Effector CD4-positive, alpha-beta T cell (primary cell): ENCODE measurements at regions not wholly inside any gene's neighbourhood (a gene's known extent, or its start where the extent isn't known, plus 50 kb on each side); places are given as distances from the start of the nearest gene placed in this dataset.
"Not testable (repeated sequence)": the region's sequence is repeated elsewhere in the genome, so short reads cannot be mapped to it uniquely, and the experiment has no call there.

Experiments
- DNase-seq: peaks from one replicate; pipeline ENCODE4 v3.0.0-alpha.2; 2020

DNA sequence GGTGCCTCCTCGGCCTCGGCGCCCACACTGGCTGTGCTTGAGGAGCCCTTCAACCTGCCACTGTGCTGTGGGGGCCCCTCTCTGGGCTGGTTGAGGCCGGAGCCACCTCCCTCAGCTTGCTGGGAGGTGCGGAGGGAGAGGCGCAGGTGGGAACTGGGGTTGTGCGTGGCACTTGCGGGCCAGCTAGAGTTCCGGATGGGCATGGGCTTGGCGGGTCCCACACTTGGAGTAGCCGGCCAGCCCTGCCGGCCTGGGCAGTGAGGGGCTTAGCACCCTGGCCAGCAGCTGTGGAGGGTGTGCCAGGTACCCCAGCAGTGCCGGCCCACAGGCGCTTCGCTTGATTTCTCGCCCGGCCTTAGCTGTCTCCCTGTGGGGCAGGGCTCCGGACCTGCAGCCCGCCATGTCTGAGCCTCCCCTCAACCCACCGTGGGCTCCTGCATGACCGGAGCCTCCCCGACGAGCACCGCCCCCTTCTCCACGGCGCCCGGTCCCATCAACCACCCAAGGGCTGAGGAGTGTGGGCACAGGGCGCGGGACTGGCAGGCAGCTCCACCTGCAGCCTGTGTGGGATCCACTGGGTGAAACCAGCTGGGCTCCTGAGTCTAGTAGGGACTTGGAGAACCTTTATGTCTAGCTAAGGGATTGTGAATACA, 723.8 kb downstream of the DIAPH3 start:
- no peak for DNase-seq

DNA sequence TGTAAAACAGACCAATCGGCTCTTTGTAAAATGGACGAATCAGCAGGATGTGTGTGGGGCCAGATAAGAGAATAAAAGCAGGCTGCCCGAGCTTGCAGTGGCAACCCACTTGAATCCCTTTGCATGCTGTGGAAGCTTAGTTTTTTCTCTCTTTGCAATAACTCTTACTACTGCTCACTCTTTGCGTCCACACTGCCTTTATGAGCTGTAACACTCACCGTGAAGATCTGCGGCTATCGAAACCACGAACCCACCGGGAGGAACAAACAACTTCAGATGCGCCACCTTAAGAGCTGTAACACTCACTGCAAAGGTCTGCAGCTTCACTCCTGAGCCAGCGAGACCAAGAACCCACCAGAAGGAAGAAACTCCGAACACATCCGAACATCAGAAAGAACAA, 722.7 kb downstream of the DIAPH3 start:
- DNase-seq, result not testable (repeated sequence)

DNA sequence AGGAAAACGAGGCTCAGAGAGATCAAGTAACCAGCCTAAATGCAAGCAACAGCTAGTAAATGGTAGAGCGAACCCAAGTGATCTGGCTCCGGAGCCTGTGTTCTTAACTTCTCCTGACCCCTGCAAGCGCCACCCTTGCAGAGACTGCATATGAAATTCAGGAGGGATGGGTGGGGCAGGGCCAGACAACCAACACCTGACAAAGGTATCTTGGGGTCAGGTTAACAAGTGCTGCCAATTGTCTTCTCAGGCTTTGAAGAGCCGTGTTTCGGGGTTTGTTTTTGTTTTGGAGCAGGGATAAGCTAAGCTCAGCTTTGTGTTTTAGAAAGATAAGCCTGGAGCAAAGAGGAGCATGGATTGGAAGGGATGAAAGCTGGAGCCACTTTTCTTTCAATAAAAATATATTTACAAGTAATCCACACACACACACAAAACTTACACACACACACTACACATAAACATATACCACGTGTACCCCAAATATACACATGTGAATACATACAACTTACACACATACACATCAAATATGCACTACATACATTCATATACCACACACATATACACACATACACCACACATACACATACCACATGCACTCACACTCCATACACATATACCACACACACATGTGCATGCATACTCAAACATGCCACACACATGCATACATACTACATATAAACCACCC, 722.0 kb downstream of the DIAPH3 start:
- DNase-seq, result no peak

DNA sequence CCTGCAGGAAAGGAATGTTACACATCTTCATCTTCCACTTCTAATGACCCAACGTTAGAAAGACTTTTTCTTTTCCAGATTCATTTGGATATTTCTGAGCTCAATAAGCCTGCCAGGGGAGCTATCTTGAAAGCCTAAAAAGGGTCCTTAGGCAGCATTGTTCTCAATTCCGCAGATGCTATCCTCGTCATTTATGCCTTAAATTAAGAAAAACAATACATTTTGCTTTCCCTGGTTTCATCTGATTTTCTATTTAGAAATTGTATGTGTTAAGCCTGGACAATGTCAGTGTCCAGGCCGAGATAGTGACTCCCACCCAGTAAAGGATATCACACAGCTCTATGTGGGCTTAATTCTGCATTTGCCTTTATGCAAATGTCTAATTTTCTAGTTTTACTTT, 721.3 kb downstream of the DIAPH3 start:
- no peak for DNase-seq

DNA sequence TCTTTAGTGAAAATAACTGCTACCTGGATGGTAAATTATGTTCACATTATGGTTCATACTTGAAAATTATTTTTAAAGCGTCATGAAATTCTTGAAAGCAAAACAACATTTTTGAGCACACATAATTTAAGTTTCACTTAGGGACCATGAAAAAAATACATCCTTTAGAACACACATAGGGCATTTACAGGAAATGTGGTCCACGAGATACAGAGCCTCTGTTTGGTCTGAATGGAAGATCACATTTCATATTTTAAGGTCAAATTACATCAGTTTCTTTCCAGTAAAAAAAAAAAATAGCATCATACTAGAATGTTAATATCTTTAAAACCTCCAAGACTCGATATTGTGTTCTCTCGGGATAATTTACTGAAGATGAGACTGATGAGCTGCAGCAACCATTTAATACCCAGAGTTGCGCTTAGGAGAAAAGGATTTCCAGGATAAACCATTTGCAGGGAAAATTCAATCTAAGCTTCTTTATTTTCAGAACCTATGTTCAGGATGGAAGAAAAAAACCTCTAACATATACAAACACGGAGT, 720.7 kb downstream of the DIAPH3 start:
- no peak for DNase-seq

DNA sequence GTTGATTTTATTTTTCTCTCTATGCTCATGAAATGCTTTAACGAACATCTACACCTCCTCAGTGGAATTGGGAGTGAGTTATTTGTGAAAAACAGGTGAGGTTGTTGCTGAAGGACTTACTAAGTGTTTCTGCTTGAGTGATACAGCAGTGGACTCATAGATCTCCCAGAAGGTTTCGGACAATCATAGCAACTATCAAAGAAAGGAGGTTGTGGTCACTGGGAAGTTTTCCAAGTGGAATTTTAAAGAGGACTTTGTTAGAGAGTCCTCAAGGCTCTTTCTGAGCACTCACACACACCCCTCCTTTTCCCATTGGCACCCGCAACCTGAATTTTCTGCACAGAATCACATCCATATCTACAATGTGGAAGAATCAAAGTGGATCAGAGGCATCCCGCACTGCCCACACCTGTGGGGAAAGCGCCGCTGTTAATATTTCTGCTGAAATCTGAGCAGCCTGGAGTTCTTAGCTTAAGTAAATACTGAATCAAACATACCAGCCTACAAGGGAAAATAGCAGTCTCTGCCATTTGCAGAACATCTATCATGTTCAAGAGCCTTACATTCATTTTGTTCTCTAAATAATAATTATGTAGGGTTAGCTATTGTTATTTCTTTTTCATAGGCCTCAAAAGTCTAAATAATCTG, 719.4 kb downstream of the DIAPH3 start:
- DNase-seq, result no peak

DNA sequence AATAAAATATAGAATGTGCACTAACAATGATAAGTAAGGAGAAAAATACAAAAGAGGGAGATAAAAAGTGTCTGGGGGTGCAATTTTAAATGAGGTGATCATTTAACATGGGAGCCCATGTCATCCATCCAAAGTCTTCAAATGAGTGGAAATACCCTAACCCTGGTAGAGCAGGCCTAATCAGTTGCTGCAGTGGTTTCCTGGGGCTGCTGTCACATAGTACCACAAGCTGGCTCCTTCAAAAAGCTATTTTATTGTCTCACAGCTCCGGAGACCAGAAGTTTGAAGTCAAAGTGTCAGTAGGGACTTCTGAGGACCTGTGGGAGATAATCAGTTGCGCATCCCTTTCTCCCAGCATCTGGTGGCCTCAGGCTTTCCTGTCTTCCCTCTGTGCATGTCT, 717.9 kb downstream of the DIAPH3 start:
- DNase-seq, result no peak

DNA sequence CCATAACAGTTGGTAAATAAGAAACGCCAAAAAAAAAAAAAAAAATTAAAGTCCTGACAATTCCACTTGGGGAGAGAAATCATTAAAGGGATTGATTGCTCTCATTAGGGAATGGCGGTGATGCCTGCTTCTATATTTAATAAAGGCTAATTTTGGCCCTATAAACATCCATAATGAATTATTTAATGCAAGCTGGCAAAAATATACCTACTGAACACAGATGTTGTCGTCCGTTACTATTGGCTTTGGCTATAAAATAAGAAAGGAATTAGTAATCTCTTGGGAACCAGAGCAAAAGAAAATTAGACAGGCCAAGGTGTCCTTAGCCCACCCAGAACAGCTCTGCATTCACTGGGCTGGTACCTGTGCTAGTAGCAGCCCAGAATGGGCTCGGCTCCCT, 717.3 kb downstream of the DIAPH3 start:
- no peak for DNase-seq

DNA sequence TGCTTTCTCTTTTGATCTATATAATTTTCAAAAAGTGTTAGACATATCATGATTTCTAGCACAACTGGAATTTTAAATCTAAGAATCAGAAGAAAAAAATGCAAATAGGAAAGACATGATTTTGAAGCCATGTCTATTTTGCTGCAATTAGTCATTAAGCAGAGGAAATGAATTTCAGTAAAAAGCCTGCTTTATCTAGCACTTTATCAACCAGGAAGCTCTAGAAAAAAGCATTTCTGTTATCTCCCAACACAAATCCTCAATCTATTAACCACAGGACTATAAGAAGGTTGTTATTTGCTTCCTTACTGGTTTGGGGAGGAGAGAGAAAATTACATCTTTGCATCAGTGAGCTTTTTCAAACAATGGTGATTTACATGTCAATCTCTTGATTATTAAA, 716.7 kb downstream of the DIAPH3 start:
- no peak for DNase-seq

DNA sequence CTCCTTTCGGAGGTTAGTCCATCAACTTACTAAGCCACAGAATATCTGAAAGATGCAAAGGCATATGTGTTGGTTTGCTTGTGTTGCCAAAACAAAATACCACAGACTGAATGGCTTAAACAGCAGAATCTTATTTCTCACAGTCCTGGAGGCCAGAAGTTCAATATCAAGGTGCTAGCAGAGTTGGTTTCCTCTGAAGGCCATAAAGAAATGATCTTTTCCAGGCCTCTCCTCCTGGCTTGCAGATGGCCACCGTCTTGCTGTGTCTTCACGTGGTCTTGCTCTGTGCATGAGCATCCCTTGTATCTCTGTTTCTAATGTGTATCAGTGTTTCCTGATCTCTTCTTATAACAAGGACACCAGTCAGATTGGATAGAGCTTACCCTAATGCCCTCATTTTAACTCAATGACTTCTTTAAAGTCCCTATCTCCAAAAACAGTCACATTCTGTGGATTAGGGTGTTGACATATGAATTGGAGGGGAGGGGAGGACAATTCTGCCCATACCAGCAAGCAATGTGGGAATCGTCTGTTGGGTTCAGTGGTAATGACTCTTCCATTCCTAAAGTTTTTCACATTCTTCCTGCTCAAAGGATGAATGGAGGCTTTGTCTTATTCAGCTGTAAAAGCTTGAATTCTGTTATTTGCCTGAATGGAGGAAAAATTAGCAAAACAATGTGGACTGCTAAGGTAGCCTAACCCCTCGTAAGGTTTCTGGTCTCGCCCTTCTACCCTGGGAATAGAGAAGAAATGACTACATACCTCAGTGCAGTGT, 715.7 kb downstream of the DIAPH3 start:
- DNase-seq, result no peak

DNA sequence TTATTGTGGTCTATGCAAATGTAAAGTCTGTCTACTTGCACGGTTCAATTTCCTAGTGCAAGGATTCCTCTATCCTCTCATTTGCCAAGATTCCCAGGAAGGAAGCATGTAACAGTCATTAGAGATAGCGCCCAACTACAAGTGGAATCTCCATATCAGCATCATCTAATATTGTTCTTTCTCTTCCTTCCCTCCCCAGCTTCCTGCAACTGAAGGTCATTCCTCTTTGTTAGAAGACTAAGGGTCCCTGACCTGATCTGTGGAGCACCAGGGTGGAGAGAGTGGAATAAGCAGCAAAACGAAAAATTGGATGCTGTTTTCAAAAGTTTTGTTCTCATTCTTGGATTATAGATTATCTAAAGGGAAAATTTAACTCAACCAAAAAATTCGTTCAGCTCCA, 714.0 kb downstream of the DIAPH3 start:
- no peak for DNase-seq

DNA sequence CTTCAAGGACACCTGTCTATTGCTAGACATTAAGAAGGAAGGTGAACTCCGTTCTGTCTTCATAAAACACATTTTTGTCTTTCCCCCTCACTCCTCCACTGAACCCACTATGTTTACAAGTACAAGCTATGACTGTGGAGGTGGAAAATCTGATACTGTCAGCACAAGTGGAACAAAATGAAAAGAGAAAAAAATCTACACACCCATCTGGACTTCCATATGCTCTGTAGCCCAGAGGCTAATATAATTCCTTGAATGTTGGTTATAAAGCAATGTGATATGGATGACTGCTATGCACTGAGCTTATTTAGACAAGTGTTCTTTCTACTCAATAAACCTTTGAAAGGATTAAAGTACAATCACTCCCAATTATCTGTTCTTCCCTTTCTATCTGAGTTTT, 713.5 kb downstream of the DIAPH3 start:
- no peak for DNase-seq

DNA sequence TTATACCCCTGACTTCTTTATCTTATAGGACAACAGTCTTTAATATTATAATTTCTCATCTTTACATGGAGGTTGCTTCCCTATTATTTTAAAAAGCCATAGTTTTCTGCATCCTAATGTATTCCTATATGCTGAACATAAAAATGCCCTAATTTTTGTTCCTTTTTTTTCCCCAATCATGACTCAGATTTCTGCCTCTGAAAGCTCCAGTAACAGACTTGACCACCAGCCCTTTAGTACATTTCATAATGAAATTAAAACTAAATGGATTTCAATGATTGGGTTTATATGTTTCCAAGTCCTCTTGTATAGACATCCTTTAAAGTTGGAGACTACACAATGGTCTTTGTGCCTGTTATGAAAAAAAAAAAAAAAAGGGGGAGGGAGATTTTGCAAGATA, 712.5 kb downstream of the DIAPH3 start:
- no peak for DNase-seq

DNA sequence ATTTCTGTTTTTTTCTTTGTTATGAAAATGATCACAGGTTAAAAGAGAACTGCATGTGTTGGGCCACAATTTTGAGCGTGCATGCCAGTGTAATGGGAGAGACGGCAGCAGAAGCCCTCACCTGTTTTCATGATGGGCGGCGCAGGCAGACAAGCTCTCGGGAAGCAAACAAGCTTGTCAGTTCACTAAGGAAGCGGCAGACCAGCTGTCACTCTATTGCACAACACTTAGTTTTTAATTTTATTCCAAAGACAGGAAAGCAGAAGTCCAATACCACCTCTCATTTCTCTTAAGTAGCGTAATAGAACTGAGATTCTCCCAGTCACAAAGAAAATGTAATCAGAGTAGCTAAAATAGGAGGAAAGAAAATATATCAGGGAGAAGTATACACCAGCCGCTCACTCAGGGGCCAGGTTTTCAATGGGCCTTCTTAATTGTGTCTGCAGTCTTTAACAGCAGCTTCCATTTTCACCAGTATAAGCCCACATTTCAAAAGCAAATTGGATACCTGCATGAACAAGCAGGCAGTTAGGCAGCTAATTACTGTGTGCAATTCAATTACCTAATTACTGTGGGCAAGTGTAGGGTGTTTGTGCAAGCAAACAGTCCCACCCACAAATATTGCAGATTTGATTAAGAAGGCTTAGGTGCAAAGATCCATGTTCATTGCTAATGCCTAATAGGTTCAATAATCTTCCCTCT, 711.4 kb downstream of the DIAPH3 start:
- no peak for DNase-seq

DNA sequence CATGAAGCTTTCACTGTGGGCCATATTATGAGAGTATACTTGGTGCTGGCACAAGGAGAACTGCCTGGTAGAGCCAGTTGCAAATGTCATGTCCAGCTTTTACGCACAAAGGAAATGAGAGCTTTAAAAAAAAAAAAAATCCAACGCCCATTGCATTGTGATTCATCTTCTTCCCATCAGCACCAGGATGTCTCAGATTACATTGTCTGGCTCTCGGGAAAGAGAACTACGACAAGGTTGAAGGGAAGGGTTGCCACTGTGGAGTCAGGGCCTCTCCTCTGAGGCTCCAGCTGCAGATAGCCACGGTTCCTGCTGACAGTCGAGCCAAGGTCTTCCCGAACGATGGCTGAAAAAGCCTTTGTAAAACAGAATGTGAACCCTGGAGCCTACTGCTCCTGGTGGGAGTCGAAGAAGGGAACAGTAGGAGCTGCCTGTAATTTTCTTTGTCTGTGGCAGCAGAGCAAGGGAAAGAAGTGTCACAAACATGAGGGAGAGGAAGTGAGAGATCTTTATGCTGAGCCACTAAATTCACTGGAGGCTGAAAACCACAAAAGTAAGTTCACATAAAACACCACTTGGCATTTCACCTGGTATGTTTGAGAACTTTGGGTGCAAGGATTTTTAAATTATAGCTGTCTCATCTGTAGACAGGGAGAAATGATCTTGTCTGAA, 704.7 kb downstream of the DIAPH3 start:
- DNase-seq, result no peak

DNA sequence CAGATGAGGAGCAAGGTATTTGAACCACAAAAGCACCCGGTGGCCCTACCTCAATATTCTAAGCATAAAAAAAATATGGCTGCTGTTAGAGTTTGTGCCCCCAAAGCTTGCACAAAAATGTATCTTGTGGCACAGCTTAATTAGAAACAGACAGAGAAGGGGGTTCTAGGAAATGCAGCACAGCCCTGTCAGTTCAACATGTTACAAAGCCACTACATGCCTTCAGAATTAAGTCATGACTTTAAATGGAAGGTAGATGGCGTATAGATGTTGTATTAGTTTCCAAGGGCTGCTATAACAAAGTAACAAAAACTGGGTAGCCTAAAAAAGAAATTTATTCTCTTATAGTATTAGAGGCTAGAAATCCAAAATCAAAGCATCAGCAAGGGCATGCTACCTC, 703.8 kb downstream of the DIAPH3 start:
- DNase-seq, result no peak

DNA sequence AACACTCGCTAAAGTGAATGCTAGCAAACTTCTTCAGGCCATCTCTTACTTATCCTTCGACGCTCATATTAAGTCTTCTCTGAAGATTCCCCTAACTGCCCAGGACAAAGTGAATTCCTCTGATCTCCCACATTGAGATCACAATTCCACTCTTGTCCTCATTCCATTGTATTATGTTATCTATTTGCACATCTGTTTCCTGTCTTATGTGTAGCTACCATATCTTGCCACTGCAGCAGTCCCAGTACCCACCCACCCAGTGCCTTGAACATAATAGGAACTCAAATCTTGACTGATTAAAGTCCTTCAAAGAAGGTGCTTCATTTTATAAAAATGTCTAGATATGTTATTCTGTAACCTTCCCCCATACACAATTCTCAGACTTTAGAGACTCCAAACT, 702.3 kb downstream of the DIAPH3 start:
- no peak for DNase-seq

DNA sequence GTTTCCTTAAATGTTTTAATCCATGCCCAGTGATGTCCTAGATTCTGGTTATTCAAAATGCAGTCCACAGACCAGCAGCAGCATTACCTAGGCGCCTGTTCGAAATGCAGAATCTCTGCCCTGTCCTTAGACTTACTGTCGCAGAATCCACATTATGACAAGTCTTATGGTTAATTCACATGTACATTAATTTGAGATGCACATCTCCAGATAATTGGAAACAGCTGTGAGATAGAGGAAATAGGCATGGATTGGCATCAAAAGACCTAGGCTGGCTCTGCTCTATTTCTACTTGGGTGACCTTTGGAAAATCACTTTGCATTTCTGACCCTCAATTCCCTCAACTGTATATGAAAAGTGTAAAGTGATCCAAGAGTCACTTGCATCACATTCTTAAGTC, 700.7 kb downstream of the DIAPH3 start:
- no peak for DNase-seq

DNA sequence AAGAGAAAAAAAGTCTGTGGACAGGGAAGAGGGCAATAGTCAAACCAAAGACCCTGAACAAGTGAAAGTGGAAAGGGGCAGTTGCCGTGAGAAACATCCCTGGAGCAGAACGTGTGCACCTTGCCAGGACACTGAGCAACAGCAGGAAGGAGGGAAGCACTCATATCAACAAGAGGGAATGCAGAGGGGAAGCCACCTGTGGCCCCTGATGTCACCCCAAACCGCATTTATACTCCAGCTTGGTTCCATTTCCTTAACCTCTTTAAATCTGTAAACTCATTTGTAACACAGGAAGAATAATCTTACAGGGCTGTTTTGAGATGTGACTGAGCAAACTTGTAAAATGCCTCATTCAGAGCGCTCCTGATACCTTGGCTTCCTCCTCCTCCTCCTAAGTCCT, 698.8 kb downstream of the DIAPH3 start:
- DNase-seq, result no peak

DNA sequence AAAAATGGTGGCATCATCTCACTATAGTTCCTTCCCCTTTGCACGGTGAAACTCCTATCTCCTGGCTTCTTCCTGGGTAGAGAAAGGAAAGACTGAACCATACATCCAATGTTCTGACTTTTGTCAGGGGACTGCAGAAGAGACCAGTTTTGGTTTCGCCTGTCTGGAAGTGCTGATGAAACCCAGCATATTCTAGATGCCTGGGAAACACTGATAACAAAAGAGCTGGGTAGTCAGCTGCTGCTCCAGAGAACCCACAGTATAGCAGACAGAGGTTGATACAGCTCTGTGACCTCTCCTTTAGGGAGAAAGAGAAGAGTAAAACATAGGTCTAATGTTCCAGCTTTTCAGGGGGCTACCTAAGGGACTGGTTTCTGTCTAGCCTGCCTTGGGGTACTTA, 695.3 kb downstream of the DIAPH3 start:
- no peak for DNase-seq

DNA sequence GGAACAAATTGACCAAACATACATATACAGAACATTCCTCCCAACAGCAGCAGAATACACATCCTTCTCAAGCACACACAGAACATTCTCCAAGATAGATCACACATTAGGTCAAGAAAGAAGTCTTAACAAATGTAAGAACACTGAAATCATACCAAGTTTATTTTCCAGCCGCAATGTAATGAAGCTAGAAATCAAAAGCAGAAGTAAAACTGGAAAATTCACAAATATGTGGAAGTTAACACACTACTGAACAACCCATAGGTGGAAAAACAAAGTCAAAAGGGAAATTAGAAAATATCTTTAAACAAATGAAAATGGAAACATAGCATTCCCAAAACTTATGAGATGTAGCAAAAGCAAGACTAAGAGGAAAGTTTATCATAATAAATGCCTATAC, 692.6 kb downstream of the DIAPH3 start:
- DNase-seq, result no peak

DNA sequence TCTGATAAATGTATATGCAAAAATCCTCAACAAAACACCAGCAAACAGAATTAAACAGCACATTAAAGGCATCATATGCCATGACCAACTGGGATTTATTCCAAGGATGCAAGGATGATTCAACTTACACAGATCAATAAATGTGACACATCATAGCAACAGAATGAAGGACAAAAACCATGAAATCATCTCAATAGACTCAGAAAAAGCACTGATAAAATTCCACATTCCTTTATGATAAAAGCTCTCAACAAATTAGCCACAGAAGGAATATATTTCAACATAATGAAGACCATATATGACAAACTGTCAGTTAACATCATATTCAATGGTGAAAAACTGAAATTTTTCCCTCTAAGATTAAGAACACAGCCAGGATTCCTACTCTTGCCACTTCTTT, 691.6 kb downstream of the DIAPH3 start:
- DNase-seq, result no peak
